ENCODE measurements at regions not wholly inside any gene's neighbourhood (a gene's known extent, or its start where the extent isn't known, plus 50 kb on each side); places are given as distances from the start of the nearest gene placed in this dataset.
"Not testable (repeated sequence)": the region's sequence is repeated elsewhere in the genome, so short reads cannot be mapped to it uniquely, and the experiment has no call there.

- H3K9me3 ChIP-seq: no peaks in the 10 kb centered on the region
- no peak overlapping the region for H3K27ac ChIP-seq
- intact Hi-C loops (cut with DNase I): no loop called here
- H3K27me3 ChIP-seq: no peaks in the 10 kb centered on the region
- H3K36me3 ChIP-seq: no peaks in the 10 kb centered on the region
- no peaks in the 10 kb centered on the region for H3K4me1 ChIP-seq
- H3K9ac ChIP-seq (ENCODE audit: low read depth in 2 of 2, low read length in 2 of 2): no peak overlapping the region
- no peak overlapping the region for H3K4me3 ChIP-seq
- DNase-seq: no peak
- no peak for TF ChIP-seq CTCF (IDR thresholded peaks at IDR 0.05)
Measured at GRCh38 chr13:81153478-81153877, 812.6 kb upstream of the SPRY2 start.

GRCh38 chr13:81148822-81149221 lies 807.9 kb upstream of the SPRY2 start:
- no peak for DNase-seq
- Histone ChIP-seq H3K4me3 (no peak overlapping the region), H3K27me3 (no peaks in the 10 kb centered on the region), H3K9ac (ENCODE audit: low read depth in 2 of 2, low read length in 2 of 2) (no peak overlapping the region), H3K36me3 (no peaks in the 10 kb centered on the region), H3K27ac (no peak overlapping the region), H3K9me3 (no peaks in the 10 kb centered on the region), H3K4me1 (no peaks in the 10 kb centered on the region)
- TF ChIP-seq CTCF (IDR thresholded peaks at IDR 0.05): no peak
- intact Hi-C loops (cut with DNase I): no loop called here

- H3K4me1 ChIP-seq; DNase-seq; H3K27ac ChIP-seq; H3K4me3 ChIP-seq; H3K27me3 ChIP-seq; H3K36me3 ChIP-seq; intact Hi-C loops (cut with DNase I); H3K9ac ChIP-seq (ENCODE audit: low read depth in 2 of 2, low read length in 2 of 2); H3K9me3 ChIP-seq: not testable (repeated sequence)
Measured at GRCh38 chr13:81146576-81146975, 805.6 kb upstream of the SPRY2 start.

- intact Hi-C loops (cut with DNase I): no loop called here
- H3K27me3 ChIP-seq: no peaks in the 10 kb centered on the region
- H3K4me3 ChIP-seq: no peak overlapping the region
- DNase-seq: no peak
- no peaks in the 10 kb centered on the region for H3K4me1 ChIP-seq
- no peak overlapping the region for H3K27ac ChIP-seq
- TF ChIP-seq CTCF (IDR thresholded peaks at IDR 0.05): no peak
- H3K36me3 ChIP-seq: no peaks in the 10 kb centered on the region
- no peak overlapping the region for H3K9ac ChIP-seq (ENCODE audit: low read depth in 2 of 2, low read length in 2 of 2)
- H3K9me3 ChIP-seq: no peaks in the 10 kb centered on the region
Measured at GRCh38 chr13:81142306-81142999, 801.5 kb upstream of the SPRY2 start.

- Histone ChIP-seq H3K4me1 (no peaks in the 10 kb centered on the region), H3K9ac (ENCODE audit: low read depth in 2 of 2, low read length in 2 of 2) (no peak overlapping the region), H3K36me3 (no peaks in the 10 kb centered on the region), H3K9me3 (no peaks in the 10 kb centered on the region), H3K27ac (no peak overlapping the region), H3K27me3 (no peaks in the 10 kb centered on the region), H3K4me3 (no peak overlapping the region)
- intact Hi-C loops (cut with DNase I): no loop called here
- no peak for DNase-seq
- TF ChIP-seq CTCF (IDR thresholded peaks at IDR 0.05): no peak
Measured at GRCh38 chr13:81140675-81141074, 799.7 kb upstream of the SPRY2 start.

GRCh38 chr13:81139987-81140386 lies 799.1 kb upstream of the SPRY2 start:
- H3K4me3 ChIP-seq: no peak overlapping the region
- no peak overlapping the region for H3K27ac ChIP-seq
- DNase-seq: no peak
- intact Hi-C loops (cut with DNase I): no loop called here
- H3K9ac ChIP-seq (ENCODE audit: low read depth in 2 of 2, low read length in 2 of 2): no peak overlapping the region
- no peaks in the 10 kb centered on the region for H3K4me1 ChIP-seq
- no peaks in the 10 kb centered on the region for H3K36me3 ChIP-seq
- no peaks in the 10 kb centered on the region for H3K27me3 ChIP-seq
- TF ChIP-seq CTCF (IDR thresholded peaks at IDR 0.05): no peak
- no peaks in the 10 kb centered on the region for H3K9me3 ChIP-seq

Measured in colonic mucosa (tissue), 4 donors.